ENCODE measurements at regions not wholly inside any gene's neighbourhood (a gene's known extent, or its start where the extent isn't known, plus 50 kb on each side); places are given as distances from the start of the nearest gene placed in this dataset.

- Histone ChIP-seq H3K27me3 (no peaks in the 10 kb centered on the region), H3K9me3 (peaks cover 0 to 4% (median 0%) of the 10 kb centered on the region in 11 donors), H3K4me3 (no peak overlapping the region), H3K27ac (no peak overlapping the region), H3K36me3 (no peaks in the 10 kb centered on the region), H3K4me1 (no peaks in the 10 kb centered on the region)
- 63 to 70% methylated on average over 5 of the region's 5 CpGs for WGBS, 2 donors
- DNase-seq (no peak), ATAC-seq (peak in 1 of 8 donors; percentile 20)
- no peak for TF ChIP-seq CTCF (IDR thresholded peaks at IDR 0.05)
- intact Hi-C loops (cut with DNase I): no loop called here
Measured at GRCh38 chr5:26245321-26245720, 793.1 kb downstream of the CDH9 start.

- WGBS, 2 donors: 67 to 73% methylated on average over 4 of the region's 4 CpGs
- TF ChIP-seq CTCF (IDR thresholded peaks at IDR 0.05): no peak
- H3K4me1 ChIP-seq: no peaks in the 10 kb centered on the region
- peaks cover 0 to 21% (median 0%) of the 10 kb centered on the region in 11 donors for H3K9me3 ChIP-seq
- ATAC-seq: no peak
- H3K27me3 ChIP-seq: no peaks in the 10 kb centered on the region
- H3K36me3 ChIP-seq: no peaks in the 10 kb centered on the region
- no peak for DNase-seq
- no peak overlapping the region for H3K4me3 ChIP-seq
- no peak overlapping the region for H3K27ac ChIP-seq
- intact Hi-C loops (cut with DNase I): no loop called here
Measured at GRCh38 chr5:26239588-26239987, 798.8 kb downstream of the CDH9 start.

GRCh38 chr5:26237489-26237888 lies 800.9 kb downstream of the CDH9 start:
- H3K27me3 ChIP-seq: no peaks in the 10 kb centered on the region
- H3K4me3 ChIP-seq: no peak overlapping the region
- no peak for TF ChIP-seq CTCF (IDR thresholded peaks at IDR 0.05)
- no peaks in the 10 kb centered on the region for H3K36me3 ChIP-seq
- no peak for ATAC-seq
- H3K9me3 ChIP-seq: peaks cover 0 to 25% (median 0%) of the 10 kb centered on the region in 11 donors
- intact Hi-C loops (cut with DNase I): no loop called here
- H3K27ac ChIP-seq: no peak overlapping the region
- no peak for DNase-seq
- no peaks in the 10 kb centered on the region for H3K4me1 ChIP-seq
- 87 to 93% methylated on average over 18 of the region's 18 CpGs for WGBS, 2 donors

GRCh38 chr5:26236936-26237335 lies 801.5 kb downstream of the CDH9 start:
- intact Hi-C loops (cut with DNase I): no loop called here
- WGBS, 2 donors: 93 to 97% methylated on average over 12 of the region's 12 CpGs
- H3K27me3 ChIP-seq: no peaks in the 10 kb centered on the region
- H3K9me3 ChIP-seq: peaks cover 0 to 25% (median 0%) of the 10 kb centered on the region in 11 donors
- H3K36me3 ChIP-seq: no peaks in the 10 kb centered on the region
- no peak overlapping the region for H3K27ac ChIP-seq
- no peak overlapping the region for H3K4me3 ChIP-seq
- DNase-seq (no peak), ATAC-seq (no peak)
- no peaks in the 10 kb centered on the region for H3K4me1 ChIP-seq
- TF ChIP-seq CTCF (IDR thresholded peaks at IDR 0.05): no peak
